Liver (tissue), 3 donors: ENCODE measurements at regions not wholly inside any gene's neighbourhood (a gene's known extent, or its start where the extent isn't known, plus 50 kb on each side); places are given as distances from the start of the nearest gene placed in this dataset.

Experiments
- EGR1 ChIP-seq, 2 donors: IDR thresholded peaks; 2 replicates each; pipeline ENCODE4 v1.6.1; 2016 to 2018; ENCODE audit warnings: antibody characterized with exemption in 2 of 2, low read depth in 2 of 2
- NR2F2 ChIP-seq: IDR thresholded peaks from 2 replicates; pipeline ENCODE4 v1.6.1; 2016; ENCODE audit warnings: antibody characterized with exemption
- RAD21 ChIP-seq, 2 donors: IDR thresholded peaks; 2 replicates each; pipeline ENCODE4 v1.6.1; 2016; ENCODE audit warnings: antibody characterized with exemption in 2 of 2, mild to moderate bottlenecking in 2 of 2
- SP1 ChIP-seq: IDR thresholded peaks from 2 replicates; pipeline ENCODE4 v1.6.1; 2018; ENCODE audit warnings: antibody characterized with exemption, mild to moderate bottlenecking
- TAF1 ChIP-seq: conservative IDR thresholded peaks from 2 replicates; pipeline ENCODE4 v1.6.1; 2016; ENCODE audit warnings: antibody characterized with exemption, mild to moderate bottlenecking
- YY1 ChIP-seq: IDR thresholded peaks from 2 replicates; pipeline ENCODE4 v1.6.1; 2016; ENCODE audit warnings: antibody characterized with exemption, mild to moderate bottlenecking
- TF ChIP-seq, protein P1 (sequence below): fragments of 150-350 bp; IDR thresholded peaks from 2 replicates; pipeline ENCODE4 v1.5.1; 2017; ENCODE audit warnings: improper control_type of control experiment, low read depth, low read length; ENCODE audit not compliant: missing input control
- TF ChIP-seq, protein P2 (sequence below): IDR thresholded peaks from 2 replicates; pipeline ENCODE4 v1.6.1; 2016; ENCODE audit warnings: antibody characterized with exemption
- donor health status: healthy.
- donor health status: healthy.

DNA sequence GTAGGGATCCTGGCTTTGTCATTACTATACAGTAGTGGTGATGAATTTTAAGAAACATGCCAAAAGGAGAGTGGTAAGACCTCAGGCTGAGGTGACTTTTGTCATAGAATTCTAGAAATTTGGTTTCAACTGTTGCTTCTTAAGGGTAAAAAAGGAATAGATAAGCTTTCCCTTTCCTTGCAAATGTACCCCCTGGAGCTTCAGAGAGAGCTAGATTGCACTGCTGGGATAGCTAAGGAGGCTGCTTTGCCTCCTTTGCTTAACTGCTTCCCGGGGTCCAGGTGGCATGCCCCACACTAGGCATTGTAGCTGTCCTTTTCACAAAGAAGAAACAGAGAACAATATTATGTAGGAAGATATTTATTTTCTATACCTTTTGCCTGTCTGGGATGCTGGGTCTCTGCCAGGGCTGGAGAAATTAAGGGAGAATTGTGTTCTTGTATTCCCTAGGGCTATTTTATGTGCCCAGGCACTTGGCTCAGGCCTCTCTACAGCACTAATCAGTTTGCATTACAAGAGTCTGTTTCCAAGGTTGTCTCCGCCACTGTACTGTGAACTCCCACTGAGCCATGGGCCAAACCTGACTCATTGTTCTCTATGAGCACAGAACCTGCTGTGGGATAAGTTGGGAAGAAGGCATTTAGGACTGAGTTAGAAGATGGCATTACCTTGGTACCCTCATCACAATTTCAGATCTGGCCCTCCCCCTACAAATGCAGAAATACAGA is 460.0 kb downstream of the PDCD6IP start:
- TF ChIP-seq, protein P1, sequence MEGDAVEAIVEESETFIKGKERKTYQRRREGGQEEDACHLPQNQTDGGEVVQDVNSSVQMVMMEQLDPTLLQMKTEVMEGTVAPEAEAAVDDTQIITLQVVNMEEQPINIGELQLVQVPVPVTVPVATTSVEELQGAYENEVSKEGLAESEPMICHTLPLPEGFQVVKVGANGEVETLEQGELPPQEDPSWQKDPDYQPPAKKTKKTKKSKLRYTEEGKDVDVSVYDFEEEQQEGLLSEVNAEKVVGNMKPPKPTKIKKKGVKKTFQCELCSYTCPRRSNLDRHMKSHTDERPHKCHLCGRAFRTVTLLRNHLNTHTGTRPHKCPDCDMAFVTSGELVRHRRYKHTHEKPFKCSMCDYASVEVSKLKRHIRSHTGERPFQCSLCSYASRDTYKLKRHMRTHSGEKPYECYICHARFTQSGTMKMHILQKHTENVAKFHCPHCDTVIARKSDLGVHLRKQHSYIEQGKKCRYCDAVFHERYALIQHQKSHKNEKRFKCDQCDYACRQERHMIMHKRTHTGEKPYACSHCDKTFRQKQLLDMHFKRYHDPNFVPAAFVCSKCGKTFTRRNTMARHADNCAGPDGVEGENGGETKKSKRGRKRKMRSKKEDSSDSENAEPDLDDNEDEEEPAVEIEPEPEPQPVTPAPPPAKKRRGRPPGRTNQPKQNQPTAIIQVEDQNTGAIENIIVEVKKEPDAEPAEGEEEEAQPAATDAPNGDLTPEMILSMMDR, result no peak
- TF ChIP-seq EGR1 (IDR thresholded peaks at IDR 0.05; ENCODE audit: low read depth in 2 of 2) (no peak), NR2F2 (no peak), SP1 (no peak), YY1 (no peak), RAD21 (IDR thresholded peaks at IDR 0.05) (no peak), TAF1 (no peak)
- TF ChIP-seq, protein P2, sequence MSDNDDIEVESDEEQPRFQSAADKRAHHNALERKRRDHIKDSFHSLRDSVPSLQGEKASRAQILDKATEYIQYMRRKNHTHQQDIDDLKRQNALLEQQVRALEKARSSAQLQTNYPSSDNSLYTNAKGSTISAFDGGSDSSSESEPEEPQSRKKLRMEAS, result no peak
